A673 (cell line): ENCODE measurements at regions not wholly inside any gene's neighbourhood (a gene's known extent, or its start where the extent isn't known, plus 50 kb on each side); places are given as distances from the start of the nearest gene placed in this dataset.

ENCODE experiments used
- BruUV-seq: library from RNA; stranded (reverse); fragments of 400-500 nt; replicated peaks from 2 replicates; lab custom pipeline; 2021; lab: Mats Ljungman, UMichigan
- CTCF ChIA-PET: fragments of 300-600 bp; sonication (Branson Sonifier 250); formaldehyde crosslinking; loops from one replicate; lab custom pipeline; 2022; ENCODE audit warnings: antibody characterized with exemption; lab: Charles Lee
- POLR2A ChIA-PET: fragments of 300-600 bp; sonication (Branson Sonifier 250); formaldehyde crosslinking; loops from one replicate; lab custom pipeline; 2022; ENCODE audit warnings: antibody characterized with exemption; ENCODE audit not compliant: low non-redundant PET; lab: Charles Lee
- DNase-seq: peaks from one replicate; pipeline ENCODE4 v3.0.0-alpha.2; 2015; ENCODE audit warnings: low spot score
- H3K27ac ChIP-seq: fragments of 200-600 bp; sonication (generic); 2 replicates; pipeline ENCODE4 v1.5.1; 2016; ENCODE audit warnings: mixed run types, low read depth, mild to moderate bottlenecking, mixed read lengths, antibody characterized with exemption, low read length; ENCODE audit not compliant: poor library complexity, severe bottlenecking
- H3K27me3 ChIP-seq: fragments of 200-600 bp; sonication (generic); replicated peaks from 2 replicates; pipeline ENCODE4 v1.6.1; 2017; ENCODE audit warnings: mixed run types, low read depth, mild to moderate bottlenecking, mixed read lengths, antibody characterized with exemption, low read length; ENCODE audit not compliant: insufficient read depth, poor library complexity
- H3K36me3 ChIP-seq: fragments of 200-600 bp; sonication (generic); 2 replicates; pipeline ENCODE4 v1.6.1; 2016; ENCODE audit warnings: mixed run types, mild to moderate bottlenecking, mixed read lengths, antibody characterized with exemption, low read length; ENCODE audit not compliant: insufficient read depth, poor library complexity, severe bottlenecking
- H3K4me1 ChIP-seq: fragments of 200-600 bp; sonication (generic); 2 replicates; pipeline ENCODE4 v1.6.1; 2017; ENCODE audit warnings: mixed run types, mild to moderate bottlenecking, mixed read lengths, antibody characterized with exemption, low read length; ENCODE audit not compliant: insufficient read depth, poor library complexity, severe bottlenecking
- H3K4me3 ChIP-seq: fragments of 200-600 bp; sonication (generic); 2 replicates; pipeline ENCODE4 v1.5.1; 2016; ENCODE audit warnings: low read depth, mixed run types, mild to moderate bottlenecking, mixed read lengths, low read length; ENCODE audit not compliant: poor library complexity, severe bottlenecking
- H3K9me3 ChIP-seq: fragments of 200-600 bp; sonication (generic); 2 replicates; pipeline ENCODE4 v1.6.1; 2016; ENCODE audit warnings: mixed run types, low read depth, mild to moderate bottlenecking, mixed read lengths, antibody characterized with exemption, low read length; ENCODE audit not compliant: poor library complexity, severe bottlenecking
- CTCF ChIP-seq: fragments of 300-800, 200-600 bp; sonication (generic); conservative IDR thresholded peaks from 2 replicates; pipeline ENCODE4 v1.5.1; 2017; ENCODE audit warnings: low read depth, mild to moderate bottlenecking, antibody characterized with exemption, low read length, moderate library complexity, mixed read lengths
- EZH2 ChIP-seq: fragments of 200-600 bp; sonication (generic); IDR thresholded peaks from 2 replicates; pipeline ENCODE4 v1.6.1; 2017; ENCODE audit warnings: borderline replicate concordance, low read depth, mild to moderate bottlenecking, mixed read lengths, antibody characterized with exemption, low read length; ENCODE audit not compliant: poor library complexity, severe bottlenecking
- intact Hi-C: fragments of 100-400 bp; cut with micrococcal nuclease; formaldehyde crosslinking; loops from one replicate; pipeline ENCODE4 v1.10.0; 2022; ENCODE audit not compliant: unreplicated experiment

GRCh38 chr6:14959324-14959885 lies 286.5 kb upstream of the JARID2 start:
- Histone ChIP-seq H3K4me3 (no peak overlapping the region), H3K9me3 (no peaks in the 10 kb centered on the region), H3K36me3 (no peaks in the 10 kb centered on the region), H3K27me3 (no peaks in the 10 kb centered on the region), H3K27ac (no peak overlapping the region), H3K4me1 (no peaks in the 10 kb centered on the region)
- intact Hi-C loops = no loop called here
- no peak for DNase-seq
- ChIA-PET CTCF (no interaction called here), POLR2A (no interaction called here)
- no TSS peak for BruUV-seq
- no peak for TF ChIP-seq EZH2
- no peak for TF ChIP-seq CTCF

DNA sequence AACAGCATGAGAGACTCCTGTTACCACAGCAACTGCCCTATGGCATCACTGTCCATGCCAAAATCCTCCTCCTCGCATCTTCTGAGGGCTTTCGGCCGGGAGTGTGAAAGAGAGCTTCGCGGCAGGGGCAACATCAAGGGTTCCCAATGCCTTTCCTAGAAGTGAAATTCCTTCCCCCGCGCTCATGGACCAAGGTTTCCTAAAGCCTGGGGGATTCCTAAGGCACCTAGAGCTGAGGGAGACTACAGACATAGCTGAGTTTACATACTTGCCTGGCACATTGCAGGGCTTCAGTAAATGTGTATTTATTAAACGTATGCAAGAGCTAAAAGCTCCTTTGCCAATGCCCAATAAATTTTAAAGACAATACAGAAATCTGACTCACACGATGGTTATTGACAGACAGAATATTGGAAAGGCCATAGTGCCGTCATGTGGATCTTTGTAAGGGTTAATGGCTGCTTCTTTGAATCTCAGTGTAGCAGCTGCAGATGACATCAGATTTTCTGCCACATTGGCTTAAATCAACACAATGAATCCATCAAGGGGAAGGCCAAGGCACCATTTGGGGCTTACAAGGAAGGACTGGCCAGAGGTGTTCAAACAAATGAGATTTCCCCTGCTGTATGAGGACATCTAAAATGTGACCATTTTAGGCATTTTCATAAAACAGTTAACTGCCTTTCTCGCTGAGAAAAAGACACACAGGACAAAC lies 281.2 kb upstream of the JARID2 start:
- Histone ChIP-seq H3K27me3 (no peaks in the 10 kb centered on the region), H3K4me1 (peaks cover 16% of the 10 kb centered on the region), H3K36me3 (no peaks in the 10 kb centered on the region), H3K4me3 (no peak overlapping the region), H3K9me3 (no peaks in the 10 kb centered on the region), H3K27ac (peak overlapping the region; percentile 16)
- no TSS peak for BruUV-seq
- intact Hi-C loops = no loop called here
- CTCF ChIA-PET = no interaction called here
- no peak for TF ChIP-seq CTCF
- no peak for TF ChIP-seq EZH2
- DNase-seq = no peak
- POLR2A ChIA-PET = no interaction called here

DNA sequence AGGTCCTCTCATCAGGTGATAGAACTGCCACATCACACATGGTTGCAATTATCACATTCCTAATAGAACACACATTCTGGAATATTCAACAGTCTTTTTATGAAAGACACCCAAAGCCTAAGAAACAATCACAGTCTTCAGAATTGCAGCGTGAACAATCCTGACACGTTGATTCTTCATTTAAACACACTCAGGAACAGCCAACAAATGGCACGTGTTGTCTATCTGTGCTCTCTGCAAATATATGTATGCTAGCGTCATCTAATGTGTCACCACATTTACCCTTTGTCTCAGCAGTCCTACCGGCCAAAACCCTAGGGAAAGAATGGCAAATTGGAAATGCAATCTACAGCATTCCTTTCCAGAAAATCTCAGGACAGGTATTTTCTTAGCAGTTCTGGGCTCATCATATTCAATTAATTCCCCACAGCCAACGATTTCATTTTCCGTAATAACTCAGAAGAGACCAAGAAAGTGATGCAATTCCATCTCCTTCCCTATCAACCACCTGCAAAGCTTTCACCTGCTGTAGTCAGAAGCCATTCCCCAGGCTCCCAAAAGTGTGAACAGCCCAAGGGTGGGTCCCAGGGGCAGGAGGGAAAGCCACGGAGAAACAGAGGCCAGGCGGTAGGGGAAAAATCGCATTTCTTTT lies 280.3 kb upstream of the JARID2 start:
- no peak for DNase-seq
- CTCF ChIA-PET = no interaction called here
- no peaks in the 10 kb centered on the region for H3K27me3 ChIP-seq
- no peaks in the 10 kb centered on the region for H3K9me3 ChIP-seq
- no TSS peak for BruUV-seq
- POLR2A ChIA-PET = no interaction called here
- peaks cover 16% of the 10 kb centered on the region for H3K4me1 ChIP-seq
- H3K4me3 ChIP-seq = no peak overlapping the region
- peak overlapping the region; percentile 29 for H3K27ac ChIP-seq
- TF ChIP-seq CTCF = no peak
- TF ChIP-seq EZH2 = no peak
- no peaks in the 10 kb centered on the region for H3K36me3 ChIP-seq
- intact Hi-C loops = no loop called here
